ENCODE measurements at regions not wholly inside any gene's neighbourhood (a gene's known extent, or its start where the extent isn't known, plus 50 kb on each side); places are given as distances from the start of the nearest gene placed in this dataset.

DNA sequence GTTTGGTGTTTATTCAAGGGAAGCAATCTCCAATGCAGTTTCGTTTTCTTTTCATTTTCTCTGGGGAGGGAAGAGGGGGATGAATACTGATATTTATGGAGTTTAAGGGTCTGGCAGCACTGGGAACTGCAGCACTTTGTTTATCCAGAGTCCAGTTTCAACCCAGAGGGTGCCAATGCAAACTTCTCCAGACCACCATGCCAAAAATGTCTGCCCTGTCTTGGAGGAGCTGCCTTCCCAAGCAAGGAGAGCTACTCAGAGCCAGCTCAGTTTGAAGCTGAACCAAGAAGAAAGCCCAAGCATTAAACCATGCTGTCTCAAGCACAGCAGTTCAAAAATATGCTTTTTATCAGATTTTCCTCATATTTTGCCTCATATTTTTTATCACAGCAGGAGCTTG is 589.7 kb downstream of the LMO4 start:
- H3K36me3 Mint-ChIP-seq (ENCODE audit: insufficient read depth, unreplicated experiment): no peaks in the 10 kb centered on the region
- BruUV-seq (replicated peaks): no TSS peak
- DNase-seq: no peak
- TF ChIP-seq, protein P1, sequence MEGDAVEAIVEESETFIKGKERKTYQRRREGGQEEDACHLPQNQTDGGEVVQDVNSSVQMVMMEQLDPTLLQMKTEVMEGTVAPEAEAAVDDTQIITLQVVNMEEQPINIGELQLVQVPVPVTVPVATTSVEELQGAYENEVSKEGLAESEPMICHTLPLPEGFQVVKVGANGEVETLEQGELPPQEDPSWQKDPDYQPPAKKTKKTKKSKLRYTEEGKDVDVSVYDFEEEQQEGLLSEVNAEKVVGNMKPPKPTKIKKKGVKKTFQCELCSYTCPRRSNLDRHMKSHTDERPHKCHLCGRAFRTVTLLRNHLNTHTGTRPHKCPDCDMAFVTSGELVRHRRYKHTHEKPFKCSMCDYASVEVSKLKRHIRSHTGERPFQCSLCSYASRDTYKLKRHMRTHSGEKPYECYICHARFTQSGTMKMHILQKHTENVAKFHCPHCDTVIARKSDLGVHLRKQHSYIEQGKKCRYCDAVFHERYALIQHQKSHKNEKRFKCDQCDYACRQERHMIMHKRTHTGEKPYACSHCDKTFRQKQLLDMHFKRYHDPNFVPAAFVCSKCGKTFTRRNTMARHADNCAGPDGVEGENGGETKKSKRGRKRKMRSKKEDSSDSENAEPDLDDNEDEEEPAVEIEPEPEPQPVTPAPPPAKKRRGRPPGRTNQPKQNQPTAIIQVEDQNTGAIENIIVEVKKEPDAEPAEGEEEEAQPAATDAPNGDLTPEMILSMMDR (IDR thresholded peaks at IDR 0.05; ENCODE audit: insufficient read depth in 1 of 2, low read depth in 1 of 2, low read length in 1 of 2, severe bottlenecking in 1 of 2, unreplicated experiment in 1 of 2): no peak
- intact Hi-C loops (cut with micrococcal nuclease; ENCODE audit: unreplicated experiment): no loop called here
- Histone ChIP-seq H3K9me3 (peaks cover 5% of the 10 kb centered on the region; the same call in 1 of the 2 replicates), H3K36me3 (ENCODE audit: control insufficient read depth, insufficient read depth, low read length) (no peaks in the 10 kb centered on the region), H3K4me3 (ENCODE audit: low read depth, low read length) (no peak overlapping the region), H3K27me3 (replicated peaks; ENCODE audit: control insufficient read depth, insufficient read depth, low read length) (no peaks in the 10 kb centered on the region), H3K4me1 (no peaks in the 10 kb centered on the region)
- H3K4me3 Mint-ChIP-seq (ENCODE audit: unreplicated experiment): no peak overlapping the region
- no peaks in the 10 kb centered on the region for H3K9me3 Mint-ChIP-seq (ENCODE audit: unreplicated experiment)
- ChIA-PET POLR2A (no interaction called here), CTCF (no interaction called here)
- H3K4me1 Mint-ChIP-seq (ENCODE audit: low read depth, unreplicated experiment): peaks cover 4% of the 10 kb centered on the region
- H3K27ac Mint-ChIP-seq (ENCODE audit: unreplicated experiment): no peak overlapping the region
- H3K27me3 Mint-ChIP-seq (ENCODE audit: insufficient read depth, unreplicated experiment): no peaks in the 10 kb centered on the region

DNA sequence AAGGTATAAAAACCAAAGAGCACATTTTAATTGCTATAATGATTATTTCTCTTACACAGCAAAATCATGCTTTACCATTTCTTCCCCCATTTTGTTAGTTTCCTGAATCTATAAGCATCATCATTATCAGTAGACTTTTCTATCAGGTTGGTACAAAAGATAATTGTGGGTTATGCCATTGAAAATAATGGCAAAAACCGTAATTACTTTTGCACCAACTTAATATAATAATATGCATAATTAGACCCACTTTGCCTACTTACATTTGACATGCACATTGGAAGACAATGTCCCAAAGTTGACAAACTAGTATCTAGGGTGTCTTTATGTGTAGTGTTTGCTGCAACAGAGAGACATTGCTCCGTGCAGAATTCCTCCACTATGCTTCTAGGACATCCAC is 594.2 kb downstream of the LMO4 start:
- Histone ChIP-seq H3K36me3 (ENCODE audit: control insufficient read depth, insufficient read depth, low read length) (no peaks in the 10 kb centered on the region), H3K27me3 (replicated peaks; ENCODE audit: control insufficient read depth, insufficient read depth, low read length) (no peaks in the 10 kb centered on the region), H3K4me1 (peaks cover 14% of the 10 kb centered on the region), H3K4me3 (ENCODE audit: low read depth, low read length) (no peak overlapping the region), H3K9me3 (no peaks in the 10 kb centered on the region)
- ChIA-PET CTCF (no interaction called here), POLR2A (no interaction called here)
- no peak for DNase-seq
- Mint-ChIP-seq H3K27ac (ENCODE audit: unreplicated experiment) (no peak overlapping the region), H3K27me3 (ENCODE audit: insufficient read depth, unreplicated experiment) (no peaks in the 10 kb centered on the region), H3K4me3 (ENCODE audit: unreplicated experiment) (no peak overlapping the region), H3K36me3 (ENCODE audit: insufficient read depth, unreplicated experiment) (no peaks in the 10 kb centered on the region), H3K9me3 (ENCODE audit: unreplicated experiment) (no peaks in the 10 kb centered on the region), H3K4me1 (ENCODE audit: low read depth, unreplicated experiment) (peaks cover 13% of the 10 kb centered on the region)
- intact Hi-C loops (cut with micrococcal nuclease; ENCODE audit: unreplicated experiment): no loop called here
- no TSS peak for BruUV-seq (replicated peaks)
- TF ChIP-seq, protein P1 (IDR thresholded peaks at IDR 0.05; ENCODE audit: insufficient read depth in 1 of 2, low read depth in 1 of 2, low read length in 1 of 2, severe bottlenecking in 1 of 2, unreplicated experiment in 1 of 2): no peak

DNA sequence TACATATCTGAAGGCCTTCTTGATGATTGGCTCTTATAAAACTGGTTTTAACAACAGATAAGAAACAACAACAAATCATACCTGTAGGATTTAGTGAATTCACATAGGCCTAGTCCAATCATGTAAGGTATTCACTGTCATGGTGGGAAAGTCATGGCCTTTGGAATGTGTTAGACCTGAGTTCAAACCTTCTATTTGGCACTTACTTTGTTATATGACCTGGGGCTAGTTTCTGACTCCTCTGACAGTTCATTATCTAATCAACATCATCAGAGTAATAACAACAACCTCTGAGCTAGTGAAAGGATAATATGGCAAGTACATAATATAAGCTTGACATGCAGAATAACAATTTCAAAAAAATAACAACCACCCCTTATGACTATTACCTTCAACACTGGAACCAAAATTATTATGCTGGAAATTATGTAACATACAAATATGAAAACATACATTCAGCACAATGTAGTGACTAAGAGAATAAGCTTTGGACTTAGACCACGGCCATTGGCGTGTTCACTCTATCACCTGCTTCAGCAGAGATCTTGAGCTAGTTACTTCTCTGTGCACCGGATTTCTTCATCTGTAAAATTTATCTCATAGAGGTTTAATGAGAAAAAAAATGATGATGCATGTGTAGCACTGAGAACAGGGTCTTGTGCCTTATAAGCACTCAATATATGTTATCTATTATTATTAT is 597.6 kb downstream of the LMO4 start:
- Histone ChIP-seq H3K4me1 (peaks cover 20% of the 10 kb centered on the region), H3K27me3 (replicated peaks; ENCODE audit: control insufficient read depth, insufficient read depth, low read length) (no peaks in the 10 kb centered on the region), H3K36me3 (ENCODE audit: control insufficient read depth, insufficient read depth, low read length) (no peaks in the 10 kb centered on the region), H3K4me3 (ENCODE audit: low read depth, low read length) (no peak overlapping the region), H3K9me3 (no peaks in the 10 kb centered on the region)
- no TSS peak for BruUV-seq (replicated peaks)
- Mint-ChIP-seq H3K4me1 (ENCODE audit: low read depth, unreplicated experiment) (peaks cover 16% of the 10 kb centered on the region), H3K9me3 (ENCODE audit: unreplicated experiment) (peaks cover 8% of the 10 kb centered on the region), H3K27ac (ENCODE audit: unreplicated experiment) (no peak overlapping the region), H3K27me3 (ENCODE audit: insufficient read depth, unreplicated experiment) (no peaks in the 10 kb centered on the region), H3K4me3 (ENCODE audit: unreplicated experiment) (no peak overlapping the region), H3K36me3 (ENCODE audit: insufficient read depth, unreplicated experiment) (no peaks in the 10 kb centered on the region)
- intact Hi-C loops (cut with micrococcal nuclease; ENCODE audit: unreplicated experiment): no loop called here
- no peak for DNase-seq
- CTCF ChIA-PET: no interaction called here
- TF ChIP-seq, protein P1 (IDR thresholded peaks at IDR 0.05; ENCODE audit: insufficient read depth in 1 of 2, low read depth in 1 of 2, low read length in 1 of 2, severe bottlenecking in 1 of 2, unreplicated experiment in 1 of 2): no peak
- POLR2A ChIA-PET: no interaction called here

All from Caco-2 (cell line).